NB4 (cell line): ENCODE measurements at regions not wholly inside any gene's neighbourhood (a gene's known extent, or its start where the extent isn't known, plus 50 kb on each side); places are given as distances from the start of the nearest gene placed in this dataset.

Source experiments
- CTCF ChIP-seq: IDR thresholded peaks from one replicate; pipeline ENCODE4 v1.5.1; 2012; ENCODE audit warnings: low read depth, low read length
- MYC ChIP-seq: IDR thresholded peaks from 2 replicates; pipeline ENCODE4 v1.6.1; 2011; ENCODE audit warnings: low read depth, low read length
- POLR2A ChIP-seq: IDR thresholded peaks from 2 replicates; pipeline ENCODE4 v1.6.1; 2011; ENCODE audit warnings: mild to moderate bottlenecking; ENCODE audit not compliant: insufficient read length; ENCODE audit errors: extremely low read depth

- no peak for TF ChIP-seq CTCF
- no peak for TF ChIP-seq MYC
- TF ChIP-seq POLR2A, result no peak
These were observed 102.3 kb upstream of the ABCA1 start for GRCh38 chr9:105030285-105030684.
